ENCODE measurements at regions not wholly inside any gene's neighbourhood (a gene's known extent, or its start where the extent isn't known, plus 50 kb on each side); places are given as distances from the start of the nearest gene placed in this dataset.
A peak's percentile ranks its signal among the peaks of the same experiment; 100 is the strongest.
"Not testable (repeated sequence)": the region's sequence is repeated elsewhere in the genome, so short reads cannot be mapped to it uniquely, and the experiment has no call there.

DNA sequence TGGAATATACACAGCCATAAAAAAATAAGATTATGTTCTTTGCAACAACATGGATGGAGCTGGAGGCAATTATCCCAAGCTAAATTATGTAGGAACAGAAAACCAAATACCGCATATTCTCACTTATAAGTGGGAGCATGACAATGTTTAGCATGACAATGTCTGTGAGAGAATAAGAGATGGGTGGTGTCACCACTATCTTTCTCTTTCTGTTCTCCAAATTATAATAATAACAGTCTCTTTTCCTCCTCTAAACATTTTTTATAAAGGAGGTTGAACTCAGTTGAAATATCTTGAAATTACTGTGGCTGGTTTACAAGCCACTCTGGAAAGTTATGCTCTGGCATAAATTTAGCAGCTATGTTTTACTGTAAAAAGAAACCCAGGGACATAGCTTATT lies 108.4 kb upstream of the NBPF19 start:
- DNase-seq: not testable (repeated sequence)

DNA sequence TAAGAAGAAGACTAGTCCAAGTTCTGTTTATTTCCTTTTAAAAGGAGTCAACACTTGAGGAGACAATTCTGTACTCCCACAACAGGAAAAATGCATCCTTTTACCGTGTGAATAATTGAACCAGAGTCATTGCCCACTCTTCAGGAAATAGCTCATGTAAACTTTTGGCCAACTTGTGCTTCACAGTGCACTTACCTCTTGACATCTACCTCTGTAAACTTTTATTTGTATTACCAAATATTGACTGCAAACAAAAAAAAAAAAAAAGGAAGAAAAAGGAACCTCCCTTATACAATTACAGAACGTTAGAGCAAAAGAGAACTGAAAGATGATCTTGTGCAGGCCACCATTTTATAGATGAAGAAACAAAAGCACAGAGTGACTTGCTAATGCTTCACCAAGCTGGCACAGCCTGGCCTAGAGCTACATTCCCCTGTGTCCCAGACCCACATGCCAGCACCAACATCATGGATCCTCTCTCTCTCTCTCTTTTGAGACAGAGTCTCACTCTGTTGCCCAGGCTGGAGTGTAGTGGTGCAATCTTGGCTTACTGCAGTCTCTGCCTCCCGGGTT lies 107.3 kb upstream of the NBPF19 start:
- DNase-seq: not testable (repeated sequence)

DNA sequence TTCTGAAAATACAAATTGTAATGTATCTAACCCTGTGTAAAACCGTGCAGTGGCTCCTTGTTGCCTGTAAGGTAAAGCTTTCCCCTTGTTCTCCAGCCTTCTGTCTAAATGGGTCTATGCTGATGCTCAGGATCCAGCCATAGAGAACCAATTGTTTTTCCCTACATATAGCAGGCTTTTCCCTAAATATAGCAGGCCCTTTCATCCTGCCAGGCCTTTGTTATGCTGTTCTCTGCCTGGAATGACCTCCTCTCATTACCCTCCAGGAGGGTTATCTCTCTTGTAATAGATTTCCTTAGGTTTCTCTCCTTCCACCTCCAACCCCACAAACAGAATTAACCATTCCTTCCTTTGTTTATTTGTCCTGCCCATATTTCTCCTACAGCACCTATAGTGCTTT lies 106.5 kb upstream of the NBPF19 start:
- not testable (repeated sequence) for DNase-seq

DNA sequence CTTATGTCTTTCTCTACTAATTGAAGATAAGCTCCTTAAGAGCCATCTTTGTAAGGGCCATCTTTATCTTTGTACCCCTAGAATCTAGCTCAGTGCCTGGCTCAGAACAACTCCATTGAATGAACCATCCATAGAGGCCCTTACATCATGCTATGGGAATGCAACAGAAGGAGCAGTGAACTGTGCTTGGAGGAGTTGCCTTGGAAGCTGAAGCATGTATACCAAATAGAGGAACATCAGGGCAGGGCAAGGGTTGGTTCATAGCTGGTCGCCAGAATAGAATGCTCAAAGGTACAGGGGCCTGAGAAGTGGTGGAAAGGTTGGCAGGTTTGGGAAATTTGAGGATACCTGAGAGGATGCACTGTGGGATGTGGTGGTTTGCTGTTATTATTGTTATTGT lies 105.8 kb upstream of the NBPF19 start:
- DNase-seq: not testable (repeated sequence)

DNA sequence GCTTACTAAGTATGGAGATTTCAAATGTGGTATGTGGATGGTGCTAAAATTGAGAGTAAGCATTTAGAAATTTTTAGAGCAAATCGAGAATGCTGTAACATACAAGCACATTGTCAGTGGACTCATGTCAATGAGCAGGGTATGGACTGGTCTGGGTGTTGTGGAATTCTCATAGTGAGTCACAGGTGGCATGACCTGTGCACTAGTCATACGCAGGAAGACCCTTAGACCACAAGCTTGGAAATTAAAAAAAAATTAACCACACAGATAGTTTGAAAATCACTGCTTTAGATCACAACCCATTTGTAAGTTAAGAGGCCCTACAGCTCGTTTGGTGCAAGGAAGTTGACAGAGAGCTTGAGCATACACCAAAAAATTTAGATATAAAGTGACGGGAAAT lies 102.9 kb upstream of the NBPF19 start:
- DNase-seq: not testable (repeated sequence)

DNA sequence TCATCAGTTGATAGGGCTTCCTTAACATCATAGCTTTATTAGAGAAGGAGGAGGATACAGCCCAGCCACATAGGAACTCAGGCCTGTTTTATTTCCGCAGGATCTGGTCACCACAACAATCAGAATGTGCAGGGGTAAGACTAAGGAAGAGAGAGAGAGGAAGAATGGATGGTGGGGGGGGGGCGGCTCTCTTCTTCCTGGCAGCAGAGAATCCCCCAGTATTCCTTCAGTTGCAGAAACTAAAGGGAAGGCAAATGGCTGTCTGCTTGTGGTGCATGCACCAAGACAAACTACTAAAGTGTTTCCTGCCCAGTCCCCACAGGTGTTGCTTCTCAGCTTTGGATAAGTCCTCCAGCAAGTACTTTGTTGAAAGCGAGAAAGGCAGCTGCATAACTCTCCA lies 96.4 kb upstream of the NBPF19 start:
- not testable (repeated sequence) for DNase-seq

DNA sequence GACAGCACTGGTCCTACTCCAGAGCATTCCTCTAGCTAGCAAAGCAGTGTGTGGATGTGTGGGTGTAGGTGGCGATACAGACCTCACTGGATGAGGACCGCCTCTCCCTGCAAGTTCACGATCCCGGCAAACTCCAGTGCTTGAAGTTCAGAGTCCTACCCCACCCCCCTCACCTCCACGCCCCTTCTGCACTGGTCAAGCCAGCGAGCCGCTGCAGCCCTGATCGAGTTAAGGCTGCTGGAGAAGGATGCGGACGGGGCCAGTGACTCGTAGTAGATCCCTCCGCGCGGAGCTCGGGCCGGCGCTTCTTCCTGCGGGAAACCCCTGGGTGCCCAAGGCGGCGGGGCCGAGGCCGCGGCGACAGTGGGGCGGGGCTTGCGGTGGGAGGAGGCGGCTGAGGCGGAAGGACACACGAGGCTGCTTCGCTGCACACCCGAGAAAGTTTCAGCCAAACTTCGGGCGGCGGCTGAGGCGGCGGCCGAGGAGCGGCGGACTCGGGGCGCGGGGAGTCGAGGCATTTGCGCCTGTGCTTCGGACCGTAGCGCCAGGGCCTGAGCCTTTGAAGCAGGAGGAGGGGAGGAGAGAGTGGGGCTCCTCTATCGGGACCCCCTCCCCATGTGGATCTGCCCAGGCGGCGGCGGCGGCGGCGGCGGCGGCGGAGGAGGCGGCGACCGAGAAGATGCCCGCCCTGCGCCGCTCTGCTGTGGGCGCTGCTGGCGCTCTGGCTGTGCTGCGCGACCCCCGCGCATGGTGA lies 84.5 kb upstream of the NBPF19 start:
- DNase-seq: peak; percentile 18

DNA sequence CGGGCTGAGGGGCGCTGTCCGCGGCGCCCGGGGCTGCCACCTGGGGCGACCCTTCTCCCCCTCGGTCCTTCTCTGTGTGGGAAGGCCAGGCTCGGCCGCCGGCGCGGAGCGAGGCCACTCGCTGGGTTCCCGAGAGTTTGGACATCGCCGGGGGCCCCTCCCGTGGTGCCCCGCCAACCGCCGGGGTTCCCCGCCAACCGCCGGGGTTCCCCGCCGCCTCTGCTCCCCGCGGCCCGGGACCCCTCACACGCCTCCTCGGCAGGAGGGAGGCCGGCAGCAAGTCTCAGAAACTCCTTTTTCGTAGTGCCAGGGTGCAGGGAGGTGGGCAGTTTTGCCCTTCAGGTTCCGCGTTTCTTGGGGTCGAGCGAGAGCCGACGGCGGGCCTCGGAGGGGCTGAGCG lies 83.9 kb upstream of the NBPF19 start:
- not testable (repeated sequence) for DNase-seq

DNA sequence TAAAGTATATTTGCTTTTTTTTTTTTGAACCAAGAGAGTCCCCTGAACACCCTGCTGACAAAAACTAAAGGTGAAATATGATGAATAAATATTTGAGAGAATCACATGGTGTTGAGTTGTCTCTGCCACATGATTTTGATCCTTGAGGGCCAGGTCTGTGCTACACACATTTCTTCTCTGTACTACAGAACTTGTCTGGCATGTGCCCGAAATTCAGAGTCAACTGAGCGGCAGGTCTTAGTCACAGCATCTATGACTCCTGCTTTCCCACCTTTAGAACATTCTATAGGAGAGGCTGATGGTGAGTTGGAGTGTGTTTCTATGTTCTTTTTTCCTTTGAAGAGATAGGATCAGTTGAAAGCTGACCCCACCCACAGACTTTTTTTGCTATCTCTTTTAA lies 79.0 kb upstream of the NBPF19 start:
- not testable (repeated sequence) for DNase-seq

DNA sequence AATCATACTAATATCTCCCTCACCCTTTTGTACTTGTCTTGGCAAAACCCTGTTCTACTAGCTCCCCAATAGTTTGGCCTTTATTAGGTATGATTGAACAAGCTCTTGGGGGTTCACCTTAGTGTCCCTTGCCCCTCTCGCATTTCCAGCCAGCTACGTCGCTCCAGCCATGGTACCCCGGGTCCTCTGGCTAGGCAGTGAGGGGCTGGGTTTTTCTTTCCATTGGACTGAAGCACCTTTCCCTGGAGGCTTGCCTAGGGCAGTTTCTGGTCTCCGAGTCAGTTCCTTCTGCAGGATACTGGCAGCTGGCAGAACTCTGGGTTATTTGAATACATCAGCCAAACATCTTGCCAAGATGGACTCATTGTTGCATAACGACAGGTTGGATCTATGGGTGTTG lies 76.3 kb upstream of the NBPF19 start:
- DNase-seq: not testable (repeated sequence)

DNA sequence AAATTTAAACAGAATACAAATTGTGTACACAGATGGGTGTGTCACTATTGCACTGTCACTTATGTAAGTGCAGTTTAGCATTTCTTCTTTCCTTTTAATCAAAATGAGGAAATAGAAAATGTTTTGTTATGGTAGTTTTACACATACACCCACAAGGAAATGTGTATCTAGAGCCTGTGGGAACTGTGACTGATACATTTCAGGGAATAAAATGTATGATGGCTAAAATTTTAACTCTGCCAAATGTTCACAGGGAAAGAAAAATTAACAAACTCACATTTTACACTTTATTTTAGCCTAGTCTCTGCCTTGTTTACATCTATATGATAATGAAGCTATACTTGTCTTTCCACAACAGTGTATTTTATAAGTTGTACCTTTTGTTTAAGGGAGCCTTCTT lies 66.4 kb upstream of the NBPF19 start:
- DNase-seq: not testable (repeated sequence)

DNA sequence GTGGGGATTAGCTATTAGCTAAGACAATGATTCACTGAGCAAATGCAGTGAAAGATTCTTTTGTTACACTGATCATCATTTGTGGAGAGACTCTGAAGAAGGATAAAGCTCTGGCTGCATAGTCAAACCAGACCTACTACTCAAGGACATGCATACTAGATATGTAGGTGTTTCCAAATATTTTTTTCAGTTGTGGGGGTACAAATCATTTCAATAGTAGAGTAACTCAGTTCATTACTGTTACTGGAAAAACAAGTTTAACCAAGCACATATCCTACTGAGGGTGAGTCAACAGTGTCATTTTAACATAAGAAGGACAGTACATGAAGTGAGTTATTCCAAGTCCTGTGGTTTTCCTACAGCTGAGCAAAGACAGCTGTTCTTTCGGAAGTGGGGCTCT lies 59.5 kb upstream of the NBPF19 start:
- not testable (repeated sequence) for DNase-seq

DNA sequence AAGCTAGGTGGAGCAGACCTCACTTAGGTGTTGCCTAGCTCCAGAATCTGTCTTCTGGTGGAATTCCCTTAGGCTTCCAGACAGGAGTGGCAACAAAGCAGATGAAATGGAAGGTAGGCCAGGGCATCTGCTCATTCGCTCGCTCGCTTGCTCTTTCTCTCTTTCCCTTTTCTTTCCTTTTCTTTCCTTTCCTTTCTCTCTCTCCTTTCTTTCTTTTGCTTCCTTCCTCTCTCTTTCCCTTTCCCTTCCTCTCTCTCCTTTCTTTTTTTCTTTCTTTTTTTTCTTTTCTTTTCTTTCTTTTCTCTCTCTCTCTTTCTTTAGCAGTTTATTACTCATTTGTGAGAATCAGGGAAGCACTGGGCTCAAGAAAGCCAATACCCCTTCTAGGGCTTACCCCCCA lies 56.1 kb upstream of the NBPF19 start:
- not testable (repeated sequence) for DNase-seq

DNA sequence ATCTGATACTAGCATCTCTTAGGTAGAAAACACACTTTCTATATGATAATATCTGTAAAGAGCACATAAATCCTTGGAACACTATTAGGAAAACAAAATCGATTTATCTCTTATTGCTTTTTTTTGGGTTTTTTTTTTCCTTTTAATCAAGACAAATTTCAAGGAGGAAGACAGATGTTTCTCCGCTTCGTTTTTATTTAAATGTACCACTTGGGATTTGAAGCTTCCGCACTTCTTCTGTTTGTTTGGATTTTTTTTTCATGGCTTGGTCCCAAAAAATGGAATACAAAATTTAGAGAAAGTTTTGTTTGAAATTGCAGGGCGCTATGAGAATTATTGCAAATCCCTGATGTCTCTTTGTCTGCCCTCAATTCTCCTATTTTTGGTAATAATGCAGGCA lies 51.7 kb upstream of the NBPF19 start:
- not testable (repeated sequence) for DNase-seq
